HG03060 (cell line): ENCODE measurements at regions not wholly inside any gene's neighbourhood (a gene's known extent, or its start where the extent isn't known, plus 50 kb on each side); places are given as distances from the start of the nearest gene placed in this dataset.

ENCODE experiments used
- ATAC-seq: cut with Tn5 transposase; IDR thresholded peaks from one replicate; pipeline ENCODE4 v1.9.1; 2021; ENCODE audit warnings: low read depth, moderate number of reproducible peaks; ENCODE audit not compliant: unreplicated experiment

DNA sequence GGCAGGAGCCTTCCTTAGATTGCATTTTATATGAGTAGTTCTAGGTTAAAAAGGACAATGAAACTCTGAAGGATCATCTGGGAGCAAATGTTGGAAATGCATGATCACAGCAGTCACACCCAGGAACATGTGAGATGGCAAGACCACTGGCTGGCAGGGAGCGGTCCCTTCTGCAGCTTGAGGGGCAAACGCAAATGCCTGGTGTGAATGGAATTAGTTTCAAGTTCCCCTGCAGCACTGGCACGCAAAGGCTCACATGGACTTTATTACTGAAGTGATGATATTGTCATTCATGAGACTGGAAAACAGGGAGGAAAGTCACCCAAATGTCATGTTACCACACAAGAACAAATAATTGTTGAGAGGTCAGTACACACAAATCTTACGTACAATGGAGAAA is 223.3 kb downstream of the FBXO15 start:
- no peak for ATAC-seq

DNA sequence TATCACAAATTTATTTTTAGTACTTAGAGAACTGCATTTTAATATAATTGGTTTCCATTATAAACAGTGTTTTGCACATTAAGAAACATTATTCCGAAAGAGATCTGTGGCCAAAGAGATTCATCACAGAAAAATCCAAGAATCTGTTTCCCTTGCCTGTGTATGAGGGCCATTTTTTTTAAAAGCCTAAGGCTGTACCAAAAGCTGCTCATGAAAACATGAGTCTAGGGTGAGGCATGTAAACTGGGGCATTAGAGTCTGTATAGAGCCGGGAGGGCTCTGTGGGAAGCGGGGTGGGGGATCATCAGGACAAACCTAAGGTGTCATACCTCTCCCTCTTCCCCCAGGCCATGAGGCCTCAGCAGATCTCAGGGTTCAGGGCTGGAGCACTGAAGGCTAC is 223.8 kb downstream of the FBXO15 start:
- ATAC-seq: no peak

DNA sequence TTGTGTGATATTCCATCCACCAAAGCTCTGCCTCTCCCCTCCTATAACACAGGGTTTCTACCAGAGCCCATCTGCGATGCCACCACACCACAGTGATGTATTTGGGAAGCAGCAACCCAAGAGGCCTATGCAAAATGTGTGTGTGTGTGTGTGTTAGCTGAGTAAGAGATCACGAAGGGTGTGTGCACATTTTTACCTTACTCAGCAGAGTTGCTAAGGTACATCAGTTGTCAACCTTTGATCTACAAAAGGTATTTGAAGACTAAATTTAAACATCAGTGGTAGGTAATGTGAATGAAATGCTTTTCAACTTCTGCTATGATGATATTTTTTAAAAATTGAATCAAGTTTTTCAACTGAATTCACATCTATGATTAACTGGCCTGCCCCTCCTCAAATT is 227.6 kb downstream of the FBXO15 start:
- no peak for ATAC-seq

DNA sequence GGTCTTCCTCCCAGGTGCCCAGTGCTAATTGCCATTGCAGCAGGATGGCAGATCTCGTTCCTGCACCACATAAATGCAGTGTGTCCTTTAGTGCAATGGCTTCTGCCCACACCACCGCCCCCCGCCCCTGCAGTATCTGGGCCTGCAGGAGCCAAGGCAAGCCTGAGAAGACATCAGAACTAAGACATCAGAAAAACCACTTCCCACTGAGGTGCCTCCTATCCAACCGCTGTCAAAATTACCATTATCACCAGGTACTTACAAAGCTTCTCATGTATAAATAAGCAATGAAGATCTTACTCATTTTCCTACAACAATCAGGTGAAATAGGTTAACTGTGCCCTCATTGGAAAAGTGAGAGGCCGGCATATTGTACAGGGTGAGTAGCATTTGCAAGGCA is 228.8 kb downstream of the FBXO15 start:
- no peak for ATAC-seq

DNA sequence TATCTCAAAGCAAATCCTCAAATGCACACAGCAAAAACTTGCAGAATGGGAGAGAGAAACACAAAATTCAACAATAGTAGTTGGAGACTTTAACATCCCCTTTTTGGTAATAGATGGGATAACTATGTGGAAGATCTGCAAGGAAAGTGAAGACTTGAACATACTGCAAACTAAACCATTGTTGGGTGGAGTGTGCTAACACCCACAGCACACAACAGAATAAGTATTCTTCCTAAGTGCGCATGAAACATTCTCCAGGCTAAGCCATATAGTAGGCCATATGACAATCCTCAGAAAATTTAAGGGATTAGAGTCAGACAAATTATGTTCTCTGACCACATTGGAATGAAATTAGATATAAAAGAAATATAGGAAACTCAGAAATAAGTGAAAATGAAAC is 230.6 kb downstream of the FBXO15 start:
- no peak for ATAC-seq

DNA sequence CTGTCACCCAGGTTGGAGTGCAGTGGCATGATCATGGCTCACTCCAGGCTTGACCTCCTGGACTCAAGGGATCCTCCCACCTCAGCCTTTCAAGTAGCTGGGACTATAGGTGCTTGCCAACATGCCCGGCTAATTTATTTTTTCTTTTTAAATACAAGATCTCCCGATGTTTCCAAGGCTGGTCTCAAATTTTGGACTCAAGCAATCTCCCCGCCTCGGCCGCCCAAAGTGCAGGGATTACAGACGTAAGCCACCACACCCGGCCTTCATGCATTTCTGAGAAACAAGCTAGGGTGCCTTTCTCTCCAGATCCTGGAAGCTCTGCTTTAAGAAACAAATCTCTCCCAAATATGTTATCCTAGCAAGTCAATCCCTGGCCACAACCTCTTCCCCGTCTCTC is 234.1 kb downstream of the FBXO15 start:
- ATAC-seq: no peak

DNA sequence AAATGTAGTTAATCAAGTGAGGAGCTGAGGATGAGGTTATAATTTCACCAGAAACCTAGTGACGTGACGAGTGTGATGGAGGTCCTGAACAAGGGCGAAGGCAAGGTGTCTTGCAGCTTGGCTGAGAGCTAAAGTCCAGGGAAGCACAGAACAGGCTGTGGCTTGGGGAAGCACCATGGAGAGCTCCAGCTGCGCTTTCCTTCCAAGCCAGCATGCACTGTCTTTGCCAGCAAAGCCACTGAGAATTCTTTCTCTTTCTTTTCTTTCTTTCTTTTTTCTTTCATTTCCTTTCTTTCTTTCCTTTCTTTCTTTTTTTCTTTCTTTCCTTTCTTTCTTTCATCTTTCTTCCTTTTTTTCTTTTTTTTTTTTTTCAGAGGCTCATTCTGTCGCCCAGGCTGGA is 239.3 kb downstream of the FBXO15 start:
- ATAC-seq: no peak

DNA sequence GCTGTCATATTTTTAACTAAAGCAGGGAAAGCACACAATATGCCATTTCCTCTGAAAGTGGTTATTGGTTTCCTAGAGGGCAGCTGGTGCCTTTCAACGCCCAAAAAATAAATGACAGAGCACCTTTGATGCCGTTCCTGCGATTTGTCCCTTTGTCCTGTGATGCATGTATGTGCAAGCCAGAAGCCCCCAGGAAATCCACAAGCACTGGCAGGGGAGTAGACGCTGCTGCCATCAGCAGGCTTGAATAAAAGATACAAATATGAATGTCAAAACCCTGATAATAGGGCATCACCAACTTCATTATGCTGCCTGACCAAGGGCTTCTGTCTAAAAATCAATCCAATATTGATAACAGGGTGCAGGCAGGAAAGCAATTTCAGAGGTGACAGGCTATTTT is 246.1 kb downstream of the FBXO15 start:
- no peak for ATAC-seq

DNA sequence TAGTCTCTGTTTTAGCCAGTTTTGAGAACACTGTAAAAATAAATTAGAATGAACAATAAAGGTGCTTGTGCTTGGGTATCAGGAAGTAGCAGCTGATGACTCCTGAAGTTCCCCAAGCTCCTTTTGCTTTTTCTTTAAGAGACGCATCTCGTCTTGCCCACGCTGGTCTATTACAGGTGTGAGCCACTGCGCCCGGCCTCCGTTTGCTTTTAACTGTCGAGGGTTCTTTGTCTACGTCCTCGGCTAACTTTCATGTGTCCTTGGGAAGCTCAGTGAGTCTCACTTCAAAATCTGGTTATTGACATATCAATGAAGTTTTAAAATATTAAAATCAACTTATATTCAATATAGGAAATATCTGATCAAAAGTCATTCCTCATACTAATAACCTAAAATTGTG is 246.5 kb downstream of the FBXO15 start:
- ATAC-seq: no peak

DNA sequence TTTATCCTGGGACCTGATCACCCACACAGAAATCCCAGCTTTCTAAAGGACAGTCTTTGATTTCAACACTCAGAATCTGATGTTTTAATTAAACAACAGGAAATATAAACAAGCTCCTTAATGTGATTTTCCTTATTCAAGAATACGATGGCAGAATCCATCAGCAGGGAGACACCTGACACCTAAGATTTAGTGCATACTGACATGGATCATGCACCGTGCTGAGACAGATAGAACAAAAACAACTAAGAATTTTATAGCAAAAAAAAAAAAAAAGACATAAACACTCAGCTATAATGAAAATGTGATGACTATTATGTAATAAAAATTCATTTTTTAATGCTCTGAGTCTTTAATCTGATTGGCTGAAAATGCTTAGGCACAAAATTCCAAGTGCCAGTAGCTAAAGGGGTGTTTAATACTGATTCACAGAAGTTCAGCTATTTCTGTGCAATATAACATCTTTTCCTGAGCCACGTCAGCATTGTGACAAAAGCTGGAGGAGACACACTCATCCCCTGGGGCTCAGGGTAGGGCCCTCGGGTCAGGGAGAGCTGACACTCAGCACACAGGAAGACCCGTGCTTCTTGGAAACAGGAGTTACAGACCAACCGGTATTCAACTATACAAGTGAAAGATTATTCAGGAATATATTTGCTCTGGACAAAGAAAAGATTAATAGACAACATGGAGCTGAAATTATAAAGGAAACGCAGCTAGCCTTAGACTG is 247.4 kb downstream of the FBXO15 start:
- no peak for ATAC-seq

DNA sequence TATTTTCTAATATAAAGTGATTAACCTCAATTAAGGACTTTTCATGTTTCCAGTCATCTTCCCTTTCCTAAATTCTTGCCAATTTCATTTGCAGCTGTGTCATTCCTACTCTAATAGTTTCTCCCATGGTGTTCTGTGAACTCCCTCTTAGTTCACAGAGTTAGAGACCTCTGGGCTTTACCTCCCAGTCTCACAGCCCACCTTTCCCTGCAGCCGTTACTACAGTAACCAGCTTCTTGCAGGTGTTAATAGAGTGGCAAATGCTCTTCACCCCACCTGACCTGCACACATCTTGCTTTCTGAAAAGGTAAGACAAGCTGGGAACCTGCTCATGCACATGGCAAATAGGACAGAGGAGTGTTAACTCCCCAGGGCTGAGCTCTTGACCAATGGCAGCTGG is 250.1 kb downstream of the FBXO15 start:
- no peak for ATAC-seq

DNA sequence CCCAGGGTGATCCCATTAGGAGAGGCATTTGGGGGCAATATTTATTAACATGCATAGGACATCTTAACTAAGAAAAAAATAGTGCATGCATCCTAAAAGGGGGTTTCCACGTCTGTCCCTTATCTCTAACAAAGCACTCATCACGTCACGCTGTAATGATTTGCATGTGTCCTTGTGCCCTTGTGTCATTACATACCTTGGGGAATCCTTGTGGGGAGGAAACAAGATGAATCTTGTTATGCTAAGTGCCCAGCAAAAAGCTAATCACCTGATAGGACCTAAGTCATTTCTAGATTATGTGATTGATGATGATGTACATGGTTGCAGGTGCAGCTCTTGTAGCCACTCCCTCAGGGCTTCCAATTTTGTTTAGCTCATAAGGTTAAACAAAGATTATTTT is 250.9 kb downstream of the FBXO15 start:
- ATAC-seq: no peak

DNA sequence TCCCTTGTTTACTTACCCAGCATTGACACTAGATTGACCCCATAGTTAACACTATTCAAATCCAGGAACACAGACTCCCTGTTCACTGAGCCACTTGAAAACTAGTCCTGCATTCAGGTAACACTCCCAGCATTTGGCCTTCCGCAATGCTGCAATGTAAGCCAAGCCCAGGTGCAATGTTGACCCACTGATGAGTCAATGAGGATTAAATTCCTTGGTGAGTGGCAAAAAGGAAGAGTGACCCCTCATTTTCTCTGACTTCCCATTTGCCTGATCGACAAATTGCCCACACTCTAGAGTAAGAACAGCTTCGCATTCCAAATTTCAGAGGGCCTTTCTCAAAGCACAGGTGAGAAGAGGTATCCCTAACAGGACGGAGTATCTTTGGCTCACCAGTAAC is 251.9 kb downstream of the FBXO15 start:
- ATAC-seq: no peak

DNA sequence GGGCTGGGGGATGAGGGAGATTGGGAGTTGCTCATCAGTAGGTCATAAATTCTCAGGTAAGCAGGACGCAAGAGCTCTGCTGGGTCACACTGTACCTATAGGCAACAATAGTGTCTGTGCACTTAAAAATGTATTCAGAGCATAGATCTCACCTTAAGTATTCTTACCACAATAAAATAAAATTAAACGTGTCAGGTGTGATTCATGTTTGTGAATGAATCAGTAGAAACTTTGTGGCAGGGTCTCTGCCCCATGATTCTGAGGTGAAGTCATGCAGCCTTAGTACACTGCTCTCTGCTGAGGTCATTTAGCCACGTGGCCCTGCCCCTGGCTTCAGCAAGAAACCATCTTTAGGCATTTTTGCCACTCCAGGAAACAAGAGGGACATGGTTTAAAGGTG is 253.8 kb downstream of the FBXO15 start:
- no peak for ATAC-seq

DNA sequence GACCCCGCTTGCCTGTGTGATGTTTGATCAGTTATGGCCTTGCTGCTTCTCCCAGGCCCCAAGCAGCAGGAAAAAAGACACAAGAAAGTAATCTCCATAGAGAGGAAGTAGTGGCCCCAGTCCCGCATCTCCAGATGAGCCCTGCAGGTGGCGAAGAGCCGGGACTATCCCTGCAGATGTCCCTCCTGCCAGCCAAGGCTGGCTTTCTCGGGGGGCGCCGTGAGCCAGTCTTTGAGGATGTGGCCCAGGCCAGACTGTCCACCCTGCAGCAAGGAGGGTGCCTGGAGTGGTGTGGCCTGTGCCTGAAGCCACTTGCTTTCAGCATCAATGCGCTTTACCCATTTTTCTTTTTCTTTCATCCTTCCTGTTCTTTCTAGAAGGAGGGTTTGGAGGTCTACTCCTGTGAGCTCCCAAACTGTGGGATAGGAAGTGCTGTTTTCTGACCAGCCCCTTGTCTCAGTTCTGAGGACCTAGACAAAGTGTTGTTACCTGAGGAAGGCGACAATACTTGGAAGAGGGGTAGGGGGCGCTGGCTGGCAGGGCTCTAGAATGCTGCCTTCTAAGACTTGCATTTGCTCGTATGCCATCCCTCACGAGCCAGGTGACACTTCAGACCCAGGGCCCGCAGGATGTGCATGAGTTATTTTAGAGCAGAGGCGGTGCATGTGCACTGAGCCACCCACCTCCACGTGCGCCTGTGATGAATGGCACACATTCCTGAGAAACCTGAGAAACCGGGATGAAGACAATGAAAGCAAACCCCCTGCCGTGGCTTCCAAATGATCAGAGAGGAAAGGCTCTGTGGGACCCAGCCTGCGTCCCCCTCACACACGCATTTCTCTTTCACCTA is 255.8 kb downstream of the FBXO15 start:
- no peak for ATAC-seq

DNA sequence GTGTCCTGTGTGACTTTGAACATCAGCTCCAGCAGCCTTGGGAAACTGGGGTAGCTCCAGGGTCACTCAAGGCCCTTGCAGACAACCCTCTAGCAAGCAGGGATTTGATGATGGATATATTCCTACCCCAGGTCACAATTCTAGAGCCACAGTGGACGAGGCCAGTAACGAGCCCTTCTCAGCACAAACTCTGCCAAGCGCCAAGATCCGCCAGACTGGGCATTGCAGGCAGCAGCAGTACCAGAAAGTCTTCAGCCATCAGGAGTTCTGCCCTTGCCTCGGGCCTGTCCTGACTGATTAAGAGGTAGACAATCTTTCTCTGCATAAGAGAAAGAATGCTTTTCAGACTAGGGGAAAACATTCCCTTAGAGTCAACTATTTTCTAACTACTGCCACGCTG is 259.1 kb downstream of the FBXO15 start:
- ATAC-seq: no peak

DNA sequence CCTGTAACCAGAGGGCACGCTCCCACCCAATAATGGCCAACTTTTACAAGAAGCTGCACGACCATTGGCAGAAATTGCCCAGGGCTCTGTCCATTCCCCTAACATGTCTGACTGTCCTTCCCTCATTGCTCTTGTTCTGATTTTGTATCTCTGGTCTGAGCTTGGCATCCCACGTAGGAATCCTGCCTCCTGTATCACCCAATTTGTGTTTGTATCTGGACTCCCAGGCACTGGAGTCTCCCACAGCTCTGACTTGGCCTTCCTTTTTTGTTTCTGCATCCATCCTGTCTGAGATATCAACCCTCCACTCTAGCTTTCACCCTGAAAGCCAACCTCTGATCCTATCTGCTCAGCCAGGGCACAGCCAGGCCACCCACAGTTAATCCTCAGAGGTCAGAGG is 259.8 kb downstream of the FBXO15 start:
- ATAC-seq: no peak

DNA sequence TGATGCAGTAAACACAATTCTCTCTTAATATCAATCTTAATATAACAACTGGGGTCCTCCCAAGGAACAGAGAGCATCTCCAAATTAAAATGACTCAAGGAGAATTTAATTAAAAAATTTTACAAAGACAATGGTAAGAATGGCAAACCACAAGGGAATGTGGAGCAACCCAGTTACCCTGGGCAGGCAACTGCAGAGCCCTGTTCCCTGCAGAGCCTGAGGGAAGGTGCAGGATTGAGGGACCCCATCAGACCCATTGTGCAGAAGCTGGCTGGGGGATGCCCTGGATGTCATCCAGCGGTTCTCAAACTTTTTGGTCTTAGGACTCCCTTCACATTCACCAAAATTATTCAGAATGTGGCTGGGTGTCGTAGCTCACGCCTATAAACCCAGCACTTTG is 262.8 kb downstream of the FBXO15 start:
- no peak for ATAC-seq

DNA sequence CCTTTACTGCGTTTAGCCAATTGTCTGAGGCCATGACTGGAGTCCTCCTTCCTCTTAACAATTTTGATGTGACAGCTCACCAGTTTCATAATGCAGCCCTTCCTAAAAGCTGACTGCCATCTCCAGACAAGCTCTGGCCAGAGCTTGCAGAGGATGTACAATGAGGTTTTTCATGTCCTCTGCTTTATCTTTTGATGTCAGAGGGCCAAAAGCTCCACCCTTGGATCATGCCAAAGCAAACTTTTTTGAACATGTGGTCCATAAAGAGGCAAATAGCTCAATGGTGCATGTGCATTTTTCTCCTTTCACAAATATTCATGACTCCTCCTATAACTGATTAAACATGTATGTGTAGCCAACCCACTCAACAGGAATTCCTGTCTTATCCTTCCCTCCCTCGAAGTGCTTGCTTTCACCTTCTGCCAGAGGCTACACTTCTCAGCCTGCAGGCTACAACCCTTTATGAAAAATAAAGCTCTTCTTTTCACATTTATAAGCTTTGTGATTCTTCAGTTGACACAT is 266.2 kb downstream of the FBXO15 start:
- no peak for ATAC-seq

DNA sequence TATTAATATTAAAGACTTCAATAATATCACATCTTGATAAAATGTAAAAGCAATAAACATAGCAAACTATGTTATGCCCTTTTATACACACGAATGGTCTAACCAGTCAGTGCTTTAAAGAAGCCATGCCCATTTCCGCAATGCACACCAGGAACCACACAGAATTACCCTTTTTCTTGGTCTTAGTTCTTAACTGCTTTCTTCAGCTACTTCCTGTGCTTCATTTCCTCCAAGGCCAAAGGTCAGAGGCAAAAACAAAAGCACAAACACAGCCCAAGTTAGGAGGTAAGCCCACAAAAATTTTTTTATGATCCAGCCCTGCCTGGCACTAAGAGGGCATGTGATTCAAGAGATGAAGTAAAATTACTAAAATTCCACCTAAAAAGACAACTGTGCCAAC is 267.2 kb downstream of the FBXO15 start:
- ATAC-seq: no peak

DNA sequence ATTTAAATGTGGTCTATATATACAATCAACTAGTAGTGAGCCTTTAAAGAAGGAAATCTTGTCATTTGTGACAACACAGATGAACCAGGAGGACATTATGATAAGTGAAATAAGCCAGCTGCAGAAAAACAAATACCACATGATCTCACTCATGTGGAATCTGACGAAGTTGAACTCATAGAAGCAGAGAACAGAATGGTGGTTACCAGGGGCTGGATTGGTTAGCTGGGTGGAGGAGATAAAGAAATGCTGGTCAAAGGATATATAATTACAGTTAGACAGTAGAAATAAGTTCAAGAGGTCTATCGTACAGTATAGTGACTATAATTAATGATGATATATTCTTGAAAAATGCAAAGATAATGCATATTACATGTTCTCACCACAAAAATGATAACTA is 267.9 kb downstream of the FBXO15 start:
- no peak for ATAC-seq

DNA sequence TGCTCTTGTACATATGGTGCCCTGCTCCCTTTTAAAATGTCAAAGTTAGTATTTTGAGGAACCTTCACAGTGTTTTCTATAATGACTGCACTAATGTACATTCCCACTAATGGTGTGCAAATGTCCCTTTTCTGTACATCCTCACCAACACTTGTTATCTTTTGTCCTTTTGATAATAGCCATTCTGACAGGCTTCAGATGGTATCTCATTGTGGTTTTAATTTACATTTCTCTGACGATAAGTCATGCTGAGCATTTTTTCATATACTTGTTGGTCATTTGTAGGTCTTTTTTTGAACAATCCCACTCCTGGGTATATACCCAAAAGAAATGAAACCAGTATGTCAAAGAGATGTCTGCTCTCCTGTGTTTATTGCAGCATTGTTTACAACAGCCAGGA is 268.3 kb downstream of the FBXO15 start:
- no peak for ATAC-seq
